ENCODE measurements at regions not wholly inside any gene's neighbourhood (a gene's known extent, or its start where the extent isn't known, plus 50 kb on each side); places are given as distances from the start of the nearest gene placed in this dataset.

GRCh38 chr11:92794783-92795182, 174.7 kb upstream of the MTNR1B start:
- no peak overlapping the region for H3K9ac ChIP-seq
- no peaks in the 10 kb centered on the region for H3K79me2 ChIP-seq (ENCODE audit: insufficient read depth, low read depth)
- H2AFZ ChIP-seq (ENCODE audit: low read depth), result no peak overlapping the region
- no peak overlapping the region for H3K4me2 ChIP-seq
- H3K36me3 ChIP-seq (ENCODE audit: insufficient read depth), result no peaks in the 10 kb centered on the region
- no peaks in the 10 kb centered on the region for H3K27me3 ChIP-seq (ENCODE audit: insufficient read depth, low read depth)
- H3K4me1 ChIP-seq (ENCODE audit: low read depth, poor library complexity, severe bottlenecking), result peaks cover 4% of the 10 kb centered on the region
- no peaks in the 10 kb centered on the region for H4K20me1 ChIP-seq (ENCODE audit: insufficient read depth)
- no peak overlapping the region for H3K27ac ChIP-seq
- no peak overlapping the region for H3K4me3 ChIP-seq (IDR thresholded peaks at IDR 0.05; ENCODE audit: insufficient read depth, low read depth, low read length)
- TF ChIP-seq CTCF (conservative IDR thresholded peaks at IDR 0.05; ENCODE audit: low read depth, low read length), result no peak

DNA sequence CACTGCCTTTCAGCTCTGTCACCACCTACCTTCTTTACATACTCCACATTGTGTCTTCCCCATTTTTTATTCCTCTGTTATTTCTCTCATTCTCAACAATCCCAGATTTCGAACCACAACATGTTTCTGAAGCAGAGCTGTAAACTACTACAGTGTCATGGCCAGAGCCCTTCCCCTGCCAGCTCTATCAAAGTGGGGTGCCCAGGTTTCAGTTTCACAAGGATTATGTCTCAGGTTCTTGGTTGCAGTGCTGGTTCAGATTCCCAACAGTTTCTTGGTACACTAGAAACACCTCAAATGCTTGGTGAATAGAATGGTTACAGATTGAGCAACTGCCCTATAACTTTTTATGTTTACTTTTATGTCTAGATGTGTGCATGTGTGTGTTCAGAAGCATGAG, 172.7 kb upstream of the MTNR1B start:
- no peak overlapping the region for H3K4me2 ChIP-seq
- H3K27ac ChIP-seq, result no peak overlapping the region
- no peak overlapping the region for H3K4me3 ChIP-seq (IDR thresholded peaks at IDR 0.05; ENCODE audit: insufficient read depth, low read depth, low read length)
- peaks cover 4% of the 10 kb centered on the region for H3K4me1 ChIP-seq (ENCODE audit: low read depth, poor library complexity, severe bottlenecking)
- H3K79me2 ChIP-seq (ENCODE audit: insufficient read depth, low read depth), result no peaks in the 10 kb centered on the region
- H4K20me1 ChIP-seq (ENCODE audit: insufficient read depth), result no peaks in the 10 kb centered on the region
- H3K27me3 ChIP-seq (ENCODE audit: insufficient read depth, low read depth), result no peaks in the 10 kb centered on the region
- H2AFZ ChIP-seq (ENCODE audit: low read depth), result no peak overlapping the region
- no peaks in the 10 kb centered on the region for H3K36me3 ChIP-seq (ENCODE audit: insufficient read depth)
- TF ChIP-seq CTCF (conservative IDR thresholded peaks at IDR 0.05; ENCODE audit: low read depth, low read length), result no peak
- no peak overlapping the region for H3K9ac ChIP-seq

- no peak overlapping the region for H2AFZ ChIP-seq (ENCODE audit: low read depth)
These were observed 171.6 kb upstream of the MTNR1B start for GRCh38 chr11:92797874-92798273.

GRCh38 chr11:92801685-92802084, 167.8 kb upstream of the MTNR1B start:
- Histone ChIP-seq H3K4me3 (IDR thresholded peaks at IDR 0.05; ENCODE audit: insufficient read depth, low read depth, low read length) (no peak overlapping the region), H3K79me2 (ENCODE audit: insufficient read depth, low read depth) (no peaks in the 10 kb centered on the region), H4K20me1 (ENCODE audit: insufficient read depth) (no peaks in the 10 kb centered on the region), H3K27me3 (ENCODE audit: insufficient read depth, low read depth) (no peaks in the 10 kb centered on the region), H3K4me2 (no peak overlapping the region), H3K27ac (no peak overlapping the region), H3K36me3 (ENCODE audit: insufficient read depth) (no peaks in the 10 kb centered on the region), H3K9ac (no peak overlapping the region), H2AFZ (ENCODE audit: low read depth) (no peak overlapping the region), H3K4me1 (ENCODE audit: low read depth, poor library complexity, severe bottlenecking) (peaks cover 4% of the 10 kb centered on the region)
- no peak for TF ChIP-seq CTCF (conservative IDR thresholded peaks at IDR 0.05; ENCODE audit: low read depth, low read length)

More at GRCh38 chr11:92797874-92798273, 171.6 kb upstream of the MTNR1B start:
- H3K4me3 ChIP-seq (IDR thresholded peaks at IDR 0.05; ENCODE audit: insufficient read depth, low read depth, low read length), result no peak overlapping the region
- no peaks in the 10 kb centered on the region for H3K27me3 ChIP-seq (ENCODE audit: insufficient read depth, low read depth)
- no peak for TF ChIP-seq CTCF (conservative IDR thresholded peaks at IDR 0.05; ENCODE audit: low read depth, low read length)
- no peak overlapping the region for H3K9ac ChIP-seq
- H3K27ac ChIP-seq, result no peak overlapping the region
- no peaks in the 10 kb centered on the region for H3K79me2 ChIP-seq (ENCODE audit: insufficient read depth, low read depth)
- H3K36me3 ChIP-seq (ENCODE audit: insufficient read depth), result no peaks in the 10 kb centered on the region
- no peaks in the 10 kb centered on the region for H4K20me1 ChIP-seq (ENCODE audit: insufficient read depth)
- no peak overlapping the region for H3K4me2 ChIP-seq
- peaks cover 4% of the 10 kb centered on the region for H3K4me1 ChIP-seq (ENCODE audit: low read depth, poor library complexity, severe bottlenecking)
